ENCODE measurements at regions not wholly inside any gene's neighbourhood (a gene's known extent, or its start where the extent isn't known, plus 50 kb on each side); places are given as distances from the start of the nearest gene placed in this dataset.

- TF ChIP-seq CTCF (IDR thresholded peaks at IDR 0.05; ENCODE audit: low read depth, low read length, poor library complexity, severe bottlenecking), result no peak
- TF ChIP-seq EZH2phosphoT487 (IDR thresholded peaks at IDR 0.05; ENCODE audit: borderline replicate concordance, low read length), result no peak
Measured at GRCh38 chr14:31947076-31947475, 130.0 kb upstream of the ARHGAP5 start.

All from DOHH2 (cell line).